Transverse colon (tissue), 4 donors: ENCODE measurements at regions not wholly inside any gene's neighbourhood (a gene's known extent, or its start where the extent isn't known, plus 50 kb on each side); places are given as distances from the start of the nearest gene placed in this dataset.

Experiments
- DNase-seq: peaks from one replicate; pipeline ENCODE4 v3.0.0-alpha.2; 2019
- H3K27ac ChIP-seq, 4 donors: fragments of 200-600 bp; sonication (generic); 2 replicates each; pipeline ENCODE4 v1.5.1; 2016 to 2018; ENCODE audit warnings: inconsistent platforms in 4 of 4
- H3K27me3 ChIP-seq: fragments of 200-600 bp; sonication (generic); 2 replicates; pipeline ENCODE4 v1.5.1; 2017; ENCODE audit warnings: inconsistent platforms
- H3K36me3 ChIP-seq, 4 donors: fragments of 200-600 bp; sonication (generic); 2 replicates each; pipeline ENCODE4 v1.5.1; 2017 to 2019; ENCODE audit warnings: inconsistent platforms in 4 of 4
- H3K4me1 ChIP-seq, 4 donors: fragments of 200-600 bp; sonication (generic); 2 replicates each; pipeline ENCODE4 v1.5.1; 2017 to 2020; ENCODE audit warnings: inconsistent platforms in 4 of 4
- H3K4me3 ChIP-seq, 4 donors: fragments of 200-600 bp; sonication (generic); 1 replicate in 1 of 4; 2 replicates in 3 of 4; pipeline versions ENCODE4 v1.5.1 to v1.6.1; 2017 to 2019; ENCODE audit warnings: inconsistent platforms in 4 of 4
- H3K9me3 ChIP-seq, 2 donors: fragments of 200-600 bp; sonication (generic); 2 replicates each; pipeline ENCODE4 v1.5.1; 2017 to 2019; ENCODE audit warnings: inconsistent platforms in 2 of 2
- CTCF ChIP-seq, 5 experiments: fragments of 200-600 bp in 3 of 5; fragments of 450-650 bp in 2 of 5; sonication (generic) in 3 of 5; IDR thresholded peaks; 1 replicate in 2 of 5; 2 replicates in 3 of 5; pipeline ENCODE4 v1.5.1; 2016 to 2017; ENCODE audit warnings: antibody characterized with exemption in 5 of 5, inconsistent platforms in 3 of 5, mild to moderate bottlenecking in 2 of 5, moderate library complexity in 1 of 5
- EP300 ChIP-seq: sonication (generic); formaldehyde crosslinking; IDR thresholded peaks from one replicate; pipeline ENCODE4 v1.6.1; 2017; ENCODE audit warnings: antibody characterized with exemption, low read depth
- POLR2A ChIP-seq: fragments of 450-650 bp; IDR thresholded peaks from one replicate; pipeline ENCODE4 v1.6.1; 2016; ENCODE audit warnings: antibody characterized with exemption, mild to moderate bottlenecking, moderate library complexity
- POLR2AphosphoS5 ChIP-seq, 3 donors: sonication (generic); formaldehyde crosslinking; IDR thresholded peaks; one replicate each; pipeline ENCODE4 v1.6.1; 2016; ENCODE audit warnings: antibody characterized with exemption in 3 of 3
- WGBS, 2 donors: methylation state at CpG; one replicate each; pipeline ENCODE4 v1.1.5; 2018; ENCODE audit warnings: low coverage in 1 of 2; 5-methylcytosine and 5-hydroxymethylcytosine counted together
- in situ Hi-C, 4 donors: fragments of 200-750 bp; cut with MboI; loops; one replicate each; pipeline versions ENCODE4 v1.15.0 to v1.15.1; 2017; ENCODE audit warnings: low sequenced_read_pairs in 3 of 4, low pct_ligation_motif_present in 1 of 4, low pct_unique_long_range_greater_than_20kb in 1 of 4
- intact Hi-C: fragments of 100-400 bp; cut with DNase I; formaldehyde crosslinking; loops from one replicate; pipeline ENCODE4 v1.15.1; 2023; ENCODE audit warnings: low total_unique reads

- in situ Hi-C loops, result no loop called here
These were observed 344.6 kb upstream of the SHH start for GRCh38 chr7:156156734-156157408.

GRCh38 chr7:156155988-156156733, 343.9 kb upstream of the SHH start:
- no peaks in the 10 kb centered on the region for H3K9me3 ChIP-seq
- H3K4me3 ChIP-seq, result no peak overlapping the region
- no peaks in the 10 kb centered on the region for H3K27me3 ChIP-seq
- H3K36me3 ChIP-seq, result no peaks in the 10 kb centered on the region
- in situ Hi-C loops (no loop called here), intact Hi-C loops (no loop called here)
- no peak for TF ChIP-seq POLR2AphosphoS5 (IDR thresholded peaks at IDR 0.05)
- no peak for TF ChIP-seq POLR2A
- no peak for TF ChIP-seq EP300
- no peak for TF ChIP-seq CTCF (IDR thresholded peaks at IDR 0.05)
- DNase-seq, result no peak
- WGBS, 2 donors, result 53 to 79% methylated on average over 6 to 12 of the region's 12 CpGs
- H3K4me1 ChIP-seq, result no peaks in the 10 kb centered on the region
- H3K27ac ChIP-seq, result no peak overlapping the region

More at GRCh38 chr7:156156734-156157408, 344.6 kb upstream of the SHH start:
- no peaks in the 10 kb centered on the region for H3K36me3 ChIP-seq
- H3K4me3 ChIP-seq, result no peak overlapping the region
- 72 to 95% methylated on average over 3 to 20 of the region's 20 CpGs for WGBS, 2 donors
- H3K27me3 ChIP-seq, result peaks cover 5% of the 10 kb centered on the region
- intact Hi-C loops, result no loop called here
- no peak overlapping the region for H3K27ac ChIP-seq
- peak; percentile 34 for DNase-seq
- no peaks in the 10 kb centered on the region for H3K4me1 ChIP-seq
- TF ChIP-seq EP300 (no peak), CTCF (IDR thresholded peaks at IDR 0.05) (peak in 4 of 5 experiments; percentile 18 to 40 (median 27))
- no peaks in the 10 kb centered on the region for H3K9me3 ChIP-seq

GRCh38 chr7:156153590-156153989, 341.3 kb upstream of the SHH start:
- intact Hi-C loops, result no loop called here
- Histone ChIP-seq H3K27me3 (no peaks in the 10 kb centered on the region), H3K4me3 (no peak overlapping the region), H3K4me1 (no peaks in the 10 kb centered on the region), H3K36me3 (no peaks in the 10 kb centered on the region), H3K9me3 (no peaks in the 10 kb centered on the region), H3K27ac (no peak overlapping the region)
- no peak for DNase-seq
- TF ChIP-seq EP300, result no peak
- no peak for TF ChIP-seq POLR2A
- TF ChIP-seq CTCF (IDR thresholded peaks at IDR 0.05), result no peak
- no peak for TF ChIP-seq POLR2AphosphoS5 (IDR thresholded peaks at IDR 0.05)
- WGBS, 2 donors, result 74 to 91% methylated on average over 2 to 8 of the region's 8 CpGs
- in situ Hi-C loops, result no loop called here

- Histone ChIP-seq H3K4me3 (no peak overlapping the region), H3K27ac (no peak overlapping the region), H3K4me1 (no peaks in the 10 kb centered on the region), H3K36me3 (no peaks in the 10 kb centered on the region), H3K27me3 (no peaks in the 10 kb centered on the region), H3K9me3 (no peaks in the 10 kb centered on the region)
- intact Hi-C loops (no loop called here), in situ Hi-C loops (no loop called here)
- WGBS, 2 donors, result 25 to 30% methylated on average over 2 to 6 of the region's 6 CpGs
- no peak for DNase-seq
- TF ChIP-seq POLR2A (no peak), CTCF (IDR thresholded peaks at IDR 0.05) (no peak), EP300 (no peak), POLR2AphosphoS5 (IDR thresholded peaks at IDR 0.05) (no peak)
These were observed 340.1 kb upstream of the SHH start for GRCh38 chr7:156152390-156152789.
